Upper lobe of left lung (tissue), 6 donors: ENCODE measurements at regions not wholly inside any gene's neighbourhood (a gene's known extent, or its start where the extent isn't known, plus 50 kb on each side); places are given as distances from the start of the nearest gene placed in this dataset.

ENCODE experiments used
- ATAC-seq, 2 donors: fragments of 200-7000 bp; cut with Tn5 transposase; one replicate each; pipeline ENCODE4 v1.9.1; 2022; ENCODE audit warnings: mild to moderate bottlenecking in 2 of 2, moderate library complexity in 2 of 2; ENCODE audit not compliant: low FRiP score in 2 of 2
- DNase-seq, 2 donors: peaks; one replicate each; pipeline ENCODE4 v3.0.0-alpha.2; 2019 to 2020
- H3K27ac ChIP-seq, 4 donors: fragments of 200-600 bp; sonication (generic); one replicate each; pipeline ENCODE4 v1.5.1; 2016 to 2019
- H3K27me3 ChIP-seq, 4 donors: fragments of 200-600 bp; sonication (generic); one replicate each; pipeline ENCODE4 v1.5.1; 2017 to 2019
- H3K36me3 ChIP-seq, 4 donors: fragments of 200-600 bp; sonication (generic); one replicate each; pipeline ENCODE4 v1.5.1; 2016 to 2019
- H3K4me1 ChIP-seq, 4 donors: fragments of 200-600 bp; sonication (generic); one replicate each; pipeline ENCODE4 v1.5.1; 2018 to 2019
- H3K4me3 ChIP-seq, 4 donors: fragments of 200-600 bp; sonication (generic); one replicate each; pipeline ENCODE4 v1.5.1; 2017 to 2019; ENCODE audit warnings: mild to moderate bottlenecking in 2 of 4, moderate library complexity in 1 of 4
- H3K9me3 ChIP-seq, 4 donors: fragments of 200-600 bp; sonication (generic); one replicate each; pipeline ENCODE4 v1.5.1; 2018 to 2019
- EP300 ChIP-seq, 4 donors: sonication (generic); formaldehyde crosslinking; IDR thresholded peaks; one replicate each; pipeline ENCODE4 v1.5.1; 2017; ENCODE audit warnings: antibody characterized with exemption in 4 of 4, control low read depth in 2 of 4
- POLR2A ChIP-seq, 4 donors: fragments of 450-650 bp; IDR thresholded peaks; one replicate each; pipeline ENCODE4 v1.5.1; 2016 to 2017; ENCODE audit warnings: antibody characterized with exemption in 4 of 4, mild to moderate bottlenecking in 2 of 4
- POLR2AphosphoS5 ChIP-seq, 2 donors: sonication (generic); formaldehyde crosslinking; IDR thresholded peaks; one replicate each; pipeline ENCODE4 v1.5.1; 2017; ENCODE audit warnings: antibody characterized with exemption in 2 of 2
- whole genome bisulfite sequencing, 2 donors: methylation state at CpG; one replicate each; pipeline ENCODE4 v1.1.5; 2017 to 2018; 5-methylcytosine and 5-hydroxymethylcytosine counted together
- TF ChIP-seq, protein P1 (sequence below), 6 experiments: fragments of 450-650 bp in 4 of 6; fragments of 200-600 bp in 2 of 6; sonication (generic) in 2 of 6; IDR thresholded peaks; one replicate each; pipeline ENCODE4 v1.5.1; 2016 to 2019; ENCODE audit warnings: antibody characterized with exemption in 6 of 6
- donor health status: DM: no; HTN: no; CAD: no; lungs with moderate emphysema.
- donor health status: DM: no; HTN: yes; CAD: no; lungs with severe emphysema.

DNA sequence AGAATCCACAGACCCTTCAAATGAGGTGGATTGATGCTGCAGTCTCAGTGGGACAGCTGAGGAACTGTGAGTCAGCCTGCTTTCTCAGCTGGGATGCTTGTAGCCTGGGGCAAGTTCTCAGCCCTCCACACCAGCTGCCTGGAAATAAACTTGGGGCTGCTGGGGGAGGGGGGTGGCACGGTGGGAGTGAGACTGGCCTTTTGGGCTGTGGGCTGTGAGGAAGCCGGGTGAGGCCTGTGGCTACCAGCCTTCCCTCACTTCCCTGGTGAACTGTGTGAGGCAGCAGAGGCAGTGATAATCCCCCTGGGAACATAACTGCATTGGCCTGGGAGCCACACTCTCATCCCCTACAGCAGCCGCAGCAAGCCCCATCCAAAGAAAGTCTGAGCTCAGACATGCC lies 114.5 kb upstream of the GUCY1A1 start:
- WGBS, 2 donors, result 100% methylated on average over 1 to 3 of the region's 3 CpGs
- Histone ChIP-seq H3K9me3 (no peaks in the 10 kb centered on the region), H3K4me1 (no peaks in the 10 kb centered on the region), H3K4me3 (no peak overlapping the region), H3K27ac (no peak overlapping the region), H3K27me3 (no peaks in the 10 kb centered on the region), H3K36me3 (no peaks in the 10 kb centered on the region)
- TF ChIP-seq POLR2AphosphoS5 (IDR thresholded peaks at IDR 0.05), result no peak
- TF ChIP-seq, protein P1, sequence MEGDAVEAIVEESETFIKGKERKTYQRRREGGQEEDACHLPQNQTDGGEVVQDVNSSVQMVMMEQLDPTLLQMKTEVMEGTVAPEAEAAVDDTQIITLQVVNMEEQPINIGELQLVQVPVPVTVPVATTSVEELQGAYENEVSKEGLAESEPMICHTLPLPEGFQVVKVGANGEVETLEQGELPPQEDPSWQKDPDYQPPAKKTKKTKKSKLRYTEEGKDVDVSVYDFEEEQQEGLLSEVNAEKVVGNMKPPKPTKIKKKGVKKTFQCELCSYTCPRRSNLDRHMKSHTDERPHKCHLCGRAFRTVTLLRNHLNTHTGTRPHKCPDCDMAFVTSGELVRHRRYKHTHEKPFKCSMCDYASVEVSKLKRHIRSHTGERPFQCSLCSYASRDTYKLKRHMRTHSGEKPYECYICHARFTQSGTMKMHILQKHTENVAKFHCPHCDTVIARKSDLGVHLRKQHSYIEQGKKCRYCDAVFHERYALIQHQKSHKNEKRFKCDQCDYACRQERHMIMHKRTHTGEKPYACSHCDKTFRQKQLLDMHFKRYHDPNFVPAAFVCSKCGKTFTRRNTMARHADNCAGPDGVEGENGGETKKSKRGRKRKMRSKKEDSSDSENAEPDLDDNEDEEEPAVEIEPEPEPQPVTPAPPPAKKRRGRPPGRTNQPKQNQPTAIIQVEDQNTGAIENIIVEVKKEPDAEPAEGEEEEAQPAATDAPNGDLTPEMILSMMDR (IDR thresholded peaks at IDR 0.05), result no peak
- no peak for TF ChIP-seq POLR2A (IDR thresholded peaks at IDR 0.05)
- no peak for TF ChIP-seq EP300 (IDR thresholded peaks at IDR 0.05)
- DNase-seq (peak in 1 of 2 donors; percentile 11), ATAC-seq (no peak)

DNA sequence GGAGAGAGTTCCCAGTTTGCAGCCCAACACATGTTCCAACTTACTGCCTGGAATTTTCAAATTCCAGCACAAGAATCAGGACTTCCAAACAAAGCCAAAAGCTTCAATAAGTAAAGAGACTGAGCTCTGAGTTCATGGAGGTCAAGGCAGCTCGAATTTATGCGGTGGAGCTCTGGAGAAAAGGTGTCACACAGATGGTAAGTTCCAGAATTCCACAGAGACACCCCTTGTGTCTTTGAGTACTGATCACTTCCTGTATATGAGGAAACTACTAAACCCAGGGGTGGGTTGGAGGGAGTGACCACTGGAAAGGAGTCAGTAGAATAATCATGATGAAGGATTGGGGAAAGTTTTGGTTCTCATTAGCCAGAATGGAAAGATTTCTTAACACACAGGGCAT lies 118.5 kb upstream of the GUCY1A1 start:
- H3K4me3 ChIP-seq, result no peak overlapping the region
- DNase-seq, result no peak
- H3K36me3 ChIP-seq, result no peaks in the 10 kb centered on the region
- WGBS, 2 donors, result 56 to 62% methylated on average over 2 of the region's 2 CpGs
- no peaks in the 10 kb centered on the region for H3K27me3 ChIP-seq
- no peaks in the 10 kb centered on the region for H3K9me3 ChIP-seq
- H3K27ac ChIP-seq, result no peak overlapping the region
- H3K4me1 ChIP-seq, result no peaks in the 10 kb centered on the region
- TF ChIP-seq EP300 (IDR thresholded peaks at IDR 0.05), result no peak
- no peak for TF ChIP-seq POLR2AphosphoS5 (IDR thresholded peaks at IDR 0.05)
- TF ChIP-seq, protein P1 (IDR thresholded peaks at IDR 0.05), result no peak
- TF ChIP-seq POLR2A (IDR thresholded peaks at IDR 0.05), result no peak
- no peak for ATAC-seq

DNA sequence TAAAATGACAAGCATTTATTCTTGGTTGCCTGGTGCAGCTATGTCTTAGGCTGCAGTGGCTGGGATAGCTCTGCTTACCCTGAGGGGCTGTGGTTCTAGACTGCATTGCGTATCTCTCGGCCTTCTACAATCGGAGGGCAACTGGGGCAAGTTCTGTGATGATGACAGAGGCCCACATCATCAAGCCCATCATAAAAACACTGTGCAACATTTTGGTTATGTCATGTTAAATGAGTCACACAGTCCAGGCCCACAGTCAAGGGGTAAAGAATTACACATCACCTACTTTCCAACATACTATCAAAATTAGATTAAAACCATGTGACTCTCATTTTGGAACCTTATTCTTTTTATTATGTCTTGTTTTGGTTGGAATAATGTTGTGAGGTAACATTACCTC lies 120.2 kb upstream of the GUCY1A1 start:
- 96 to 100% methylated on average over 2 to 3 of the region's 3 CpGs for WGBS, 2 donors

DNA sequence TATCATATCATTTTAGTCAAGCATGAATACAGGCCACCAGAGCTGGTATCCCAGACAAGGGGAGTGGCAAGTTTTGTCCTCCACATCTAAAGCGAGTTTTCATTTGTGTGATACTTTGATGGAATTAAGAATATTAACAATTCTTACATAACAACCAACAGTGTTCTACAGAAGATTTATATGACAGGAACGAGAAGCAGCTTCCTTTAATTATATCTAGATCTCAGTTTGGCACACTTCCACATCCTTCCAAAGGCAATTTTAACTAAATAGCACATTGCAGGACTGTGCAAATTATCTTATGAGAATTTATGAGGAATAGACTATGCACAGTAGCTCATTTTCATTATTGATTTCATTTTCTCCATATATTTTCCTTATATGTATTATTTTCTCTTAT lies 121.2 kb upstream of the GUCY1A1 start:
- ATAC-seq (no peak), DNase-seq (no peak)
- Histone ChIP-seq H3K27me3 (no peaks in the 10 kb centered on the region), H3K9me3 (no peaks in the 10 kb centered on the region), H3K27ac (no peak overlapping the region), H3K4me3 (no peak overlapping the region), H3K4me1 (no peaks in the 10 kb centered on the region), H3K36me3 (no peaks in the 10 kb centered on the region)
- 35 to 42% methylated on average over 2 of the region's 2 CpGs for WGBS, 2 donors
- TF ChIP-seq, protein P1 (IDR thresholded peaks at IDR 0.05), result no peak
- TF ChIP-seq POLR2A (IDR thresholded peaks at IDR 0.05), result no peak

More for the DNA sequence above, 120.2 kb upstream of the GUCY1A1 start:
- H3K9me3 ChIP-seq, result no peaks in the 10 kb centered on the region
- no peaks in the 10 kb centered on the region for H3K27me3 ChIP-seq
- TF ChIP-seq EP300 (IDR thresholded peaks at IDR 0.05) (no peak), POLR2A (IDR thresholded peaks at IDR 0.05) (no peak)
- ATAC-seq (no peak), DNase-seq (no peak)
- H3K4me3 ChIP-seq, result no peak overlapping the region
- H3K36me3 ChIP-seq, result no peaks in the 10 kb centered on the region
- H3K4me1 ChIP-seq, result no peaks in the 10 kb centered on the region
- no peak overlapping the region for H3K27ac ChIP-seq

- Histone ChIP-seq H3K4me3 (no peak overlapping the region), H3K36me3 (no peaks in the 10 kb centered on the region), H3K27me3 (no peaks in the 10 kb centered on the region), H3K27ac (no peak overlapping the region), H3K4me1 (no peaks in the 10 kb centered on the region), H3K9me3 (no peaks in the 10 kb centered on the region)
- no peak for DNase-seq
- TF ChIP-seq, protein P1 (IDR thresholded peaks at IDR 0.05), result no peak
- TF ChIP-seq POLR2A (IDR thresholded peaks at IDR 0.05), result no peak
- TF ChIP-seq POLR2AphosphoS5 (IDR thresholded peaks at IDR 0.05), result no peak
- TF ChIP-seq EP300 (IDR thresholded peaks at IDR 0.05), result no peak
- no peak for ATAC-seq
- WGBS, 2 donors, result 72 to 83% methylated on average over 6 of the region's 6 CpGs
These were observed 122.1 kb upstream of the GUCY1A1 start for GRCh38 chr4:155544547-155544946.
